ENCODE measurements at regions not wholly inside any gene's neighbourhood (a gene's known extent, or its start where the extent isn't known, plus 50 kb on each side); places are given as distances from the start of the nearest gene placed in this dataset.

DNA sequence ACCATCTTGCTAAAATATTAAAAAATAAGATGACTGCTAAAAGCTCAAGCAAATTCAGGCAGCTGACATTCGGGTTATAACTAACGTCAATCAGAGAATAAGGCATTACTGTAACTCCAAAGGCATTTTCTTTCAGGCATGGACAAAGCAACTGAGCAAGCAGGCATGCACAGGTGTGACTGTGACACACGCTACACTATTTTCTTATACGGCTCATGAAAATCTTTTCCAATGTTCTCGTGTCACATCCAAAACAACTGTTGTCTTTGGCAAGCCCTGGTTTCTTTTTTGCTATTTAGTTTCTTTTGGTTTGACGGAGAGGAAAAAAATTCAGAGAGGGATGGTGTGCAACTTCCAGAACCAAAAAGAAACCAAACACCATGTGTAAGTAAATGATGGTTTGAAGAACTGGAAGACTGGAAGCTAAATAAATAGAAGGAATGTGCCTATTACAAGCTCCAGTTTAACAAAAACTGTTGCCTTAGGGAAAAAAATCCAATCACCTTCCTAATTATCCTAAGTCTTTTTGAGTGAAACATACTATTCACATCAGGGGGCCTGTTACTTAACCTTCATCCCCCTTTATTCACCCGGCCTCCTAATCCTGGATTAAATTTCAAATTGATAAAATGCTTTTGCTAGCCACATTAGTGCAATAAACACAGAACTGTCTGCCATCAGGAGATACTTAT is 277.6 kb downstream of the PSAT1 start (continued):
- TF ChIP-seq SP1 (IDR thresholded peaks at IDR 0.05; ENCODE audit: low read depth, low read length) (no peak), TEAD4 (IDR thresholded peaks at IDR 0.05; ENCODE audit: low read depth, low read length) (no peak)
